Stomach smooth muscle (tissue), 2 donors: ENCODE measurements at regions not wholly inside any gene's neighbourhood (a gene's known extent, or its start where the extent isn't known, plus 50 kb on each side); places are given as distances from the start of the nearest gene placed in this dataset.

Source experiments
- H3K27ac ChIP-seq: one replicate; pipeline ENCODE4 v1.7.0; 2013; ENCODE audit warnings: mild to moderate bottlenecking, low read length, inconsistent platforms
- H3K27me3 ChIP-seq, 2 donors: one replicate each; pipeline ENCODE4 v1.7.0; 2013; ENCODE audit warnings: low read length in 2 of 2; ENCODE audit not compliant: insufficient read depth in 2 of 2, control insufficient read depth in 1 of 2
- H3K36me3 ChIP-seq, 2 donors: one replicate each; pipeline ENCODE4 v1.7.0; 2013; ENCODE audit warnings: low read length in 2 of 2; ENCODE audit not compliant: control insufficient read depth in 2 of 2, insufficient read depth in 2 of 2
- H3K4me1 ChIP-seq: one replicate; pipeline ENCODE4 v1.7.0; 2013; ENCODE audit warnings: low read length; ENCODE audit not compliant: control insufficient read depth, insufficient read depth
- H3K4me3 ChIP-seq, 2 donors: one replicate each; pipeline ENCODE4 v1.7.0; 2013; ENCODE audit warnings: low read length in 2 of 2
- H3K9ac ChIP-seq, 2 donors: one replicate each; pipeline ENCODE4 v1.7.0; 2013; ENCODE audit warnings: low read length in 2 of 2, mild to moderate bottlenecking in 1 of 2
- H3K9me3 ChIP-seq, 2 donors: one replicate each; pipeline ENCODE4 v1.7.0; 2013; ENCODE audit warnings: low read length in 2 of 2; ENCODE audit not compliant: control insufficient read depth in 2 of 2
- donor health status: healthy.
- donor health status: Pancreatic carcinoma.

DNA sequence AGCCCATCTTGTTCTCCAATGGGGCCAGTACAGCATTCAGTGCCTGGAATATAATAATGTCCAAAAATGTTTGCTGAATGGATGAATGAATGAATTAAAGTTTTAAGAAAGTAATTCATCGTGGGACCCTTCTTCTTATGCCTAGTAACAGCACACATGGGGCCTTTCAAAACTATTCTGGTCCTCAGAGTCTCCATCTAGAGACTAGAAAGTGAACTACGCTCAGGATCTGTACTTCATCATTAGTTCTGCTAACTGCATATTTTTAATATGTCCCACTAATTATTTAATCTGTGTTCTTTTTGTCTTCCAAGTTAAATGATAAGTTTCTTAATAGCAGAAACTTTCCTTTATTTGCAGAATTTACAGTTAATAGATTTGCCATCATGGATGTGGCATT is 172.5 kb downstream of the SMAD2 start:
- Histone ChIP-seq H3K27me3 (peaks cover 6 to 9% of the 10 kb centered on the region in 2 donors), H3K4me3 (no peak overlapping the region), H3K4me1 (no peaks in the 10 kb centered on the region), H3K9ac (no peak overlapping the region), H3K27ac (no peak overlapping the region), H3K36me3 (no peaks in the 10 kb centered on the region), H3K9me3 (peaks cover 2 to 3% of the 10 kb centered on the region in 2 donors)

DNA sequence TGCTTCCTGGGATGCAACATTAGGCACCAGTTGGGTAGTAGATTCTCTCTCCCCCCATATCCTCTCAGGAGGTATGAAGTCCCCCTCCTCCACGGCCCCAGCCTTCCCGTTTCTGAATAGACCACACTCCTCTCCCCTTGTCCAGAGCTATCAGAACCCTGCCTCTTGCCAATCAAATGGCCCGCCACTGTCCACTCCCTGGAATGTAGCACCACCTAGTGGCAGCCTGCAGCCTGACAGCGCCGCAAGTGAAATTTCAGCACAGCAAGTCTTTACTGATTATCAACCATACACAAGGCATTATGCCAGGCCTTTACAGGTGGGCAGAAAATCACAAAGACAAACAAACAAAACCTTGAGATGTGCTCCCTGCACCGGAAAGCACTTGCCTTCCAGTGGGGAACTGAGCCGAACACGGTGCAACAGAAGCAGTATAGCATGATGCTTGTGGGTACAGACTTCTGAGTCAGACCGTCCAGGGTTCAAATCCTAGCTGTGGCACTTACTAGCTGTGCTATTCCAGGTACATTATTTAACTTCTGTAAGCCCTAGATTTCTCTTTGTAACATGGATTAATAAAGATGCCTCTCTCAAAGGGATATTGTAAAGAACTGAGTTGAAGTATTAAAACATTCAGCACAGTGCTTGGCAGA is 174.0 kb downstream of the SMAD2 start:
- H3K4me3 ChIP-seq: no peak overlapping the region
- no peak overlapping the region for H3K9ac ChIP-seq
- no peaks in the 10 kb centered on the region for H3K36me3 ChIP-seq
- H3K27me3 ChIP-seq: peaks cover 6 to 9% of the 10 kb centered on the region in 2 donors
- H3K9me3 ChIP-seq: peaks cover 2 to 3% of the 10 kb centered on the region in 2 donors
- no peaks in the 10 kb centered on the region for H3K4me1 ChIP-seq
- no peak overlapping the region for H3K27ac ChIP-seq

DNA sequence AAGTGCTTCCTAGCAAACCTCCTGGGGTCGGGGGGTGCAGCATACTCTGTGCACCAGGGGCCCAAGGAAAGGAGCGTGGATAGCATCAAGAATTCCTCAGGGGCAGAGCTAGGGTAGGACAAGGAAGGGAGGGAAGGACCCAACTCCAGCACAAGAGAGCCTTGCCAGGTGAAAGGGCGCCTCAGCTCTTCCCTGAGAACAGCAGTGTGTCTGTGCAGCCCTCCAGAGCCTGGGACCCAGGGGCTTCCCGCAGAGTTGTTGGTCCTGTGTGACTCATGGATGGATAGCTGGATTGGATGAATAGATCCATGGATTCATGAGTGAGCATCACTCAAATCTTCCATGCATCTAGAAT is 175.4 kb downstream of the SMAD2 start:
- no peaks in the 10 kb centered on the region for H3K4me1 ChIP-seq
- H3K27me3 ChIP-seq: peaks cover 6 to 9% of the 10 kb centered on the region in 2 donors
- H3K36me3 ChIP-seq: no peaks in the 10 kb centered on the region
- H3K9me3 ChIP-seq: no peaks in the 10 kb centered on the region
- no peak overlapping the region for H3K4me3 ChIP-seq
- no peak overlapping the region for H3K27ac ChIP-seq
- H3K9ac ChIP-seq: no peak overlapping the region

DNA sequence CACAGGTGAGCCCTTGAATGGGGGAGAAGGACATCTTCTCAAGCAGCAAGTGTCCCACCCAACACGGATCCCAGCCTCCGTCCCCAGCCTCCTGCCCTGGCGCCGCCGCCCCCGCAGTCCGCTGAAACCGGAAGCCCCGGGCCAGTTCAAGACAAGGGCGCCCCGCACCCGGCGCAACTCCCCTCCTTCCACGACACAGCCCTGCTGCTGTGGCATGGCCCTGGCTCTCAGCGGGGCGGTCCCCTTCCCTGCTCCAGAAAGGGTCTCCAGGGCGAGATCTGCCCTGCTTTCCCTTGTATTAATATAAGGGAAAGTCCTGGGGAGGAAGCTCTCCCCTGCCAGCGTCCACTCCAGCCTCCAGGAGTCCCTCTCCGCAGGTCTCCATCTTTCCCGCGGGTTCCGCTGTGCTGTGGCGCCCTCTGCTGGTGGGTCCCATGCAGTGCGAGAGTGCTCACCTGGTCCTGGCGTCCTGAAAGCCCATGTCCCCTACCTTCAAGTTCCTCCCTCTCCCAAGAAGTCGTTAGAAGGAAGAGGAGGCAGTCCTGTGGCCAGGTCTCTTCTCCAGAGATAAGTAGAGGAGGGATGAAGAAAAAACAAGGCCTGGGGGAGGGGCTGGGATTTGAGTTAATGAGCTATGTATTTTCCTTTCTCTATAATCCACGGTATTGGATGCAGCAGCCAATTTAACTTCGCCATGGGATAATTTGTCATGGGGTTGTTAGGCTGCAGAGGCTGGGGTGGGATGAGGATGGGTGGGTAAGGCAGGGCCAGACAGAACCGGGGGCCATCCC is 176.0 kb downstream of the SMAD2 start:
- H3K9ac ChIP-seq: no peak overlapping the region
- no peaks in the 10 kb centered on the region for H3K36me3 ChIP-seq
- H3K27ac ChIP-seq: no peak overlapping the region
- no peaks in the 10 kb centered on the region for H3K4me1 ChIP-seq
- no peak overlapping the region for H3K4me3 ChIP-seq
- H3K9me3 ChIP-seq: no peaks in the 10 kb centered on the region
- peaks cover 6 to 9% of the 10 kb centered on the region in 2 donors for H3K27me3 ChIP-seq

DNA sequence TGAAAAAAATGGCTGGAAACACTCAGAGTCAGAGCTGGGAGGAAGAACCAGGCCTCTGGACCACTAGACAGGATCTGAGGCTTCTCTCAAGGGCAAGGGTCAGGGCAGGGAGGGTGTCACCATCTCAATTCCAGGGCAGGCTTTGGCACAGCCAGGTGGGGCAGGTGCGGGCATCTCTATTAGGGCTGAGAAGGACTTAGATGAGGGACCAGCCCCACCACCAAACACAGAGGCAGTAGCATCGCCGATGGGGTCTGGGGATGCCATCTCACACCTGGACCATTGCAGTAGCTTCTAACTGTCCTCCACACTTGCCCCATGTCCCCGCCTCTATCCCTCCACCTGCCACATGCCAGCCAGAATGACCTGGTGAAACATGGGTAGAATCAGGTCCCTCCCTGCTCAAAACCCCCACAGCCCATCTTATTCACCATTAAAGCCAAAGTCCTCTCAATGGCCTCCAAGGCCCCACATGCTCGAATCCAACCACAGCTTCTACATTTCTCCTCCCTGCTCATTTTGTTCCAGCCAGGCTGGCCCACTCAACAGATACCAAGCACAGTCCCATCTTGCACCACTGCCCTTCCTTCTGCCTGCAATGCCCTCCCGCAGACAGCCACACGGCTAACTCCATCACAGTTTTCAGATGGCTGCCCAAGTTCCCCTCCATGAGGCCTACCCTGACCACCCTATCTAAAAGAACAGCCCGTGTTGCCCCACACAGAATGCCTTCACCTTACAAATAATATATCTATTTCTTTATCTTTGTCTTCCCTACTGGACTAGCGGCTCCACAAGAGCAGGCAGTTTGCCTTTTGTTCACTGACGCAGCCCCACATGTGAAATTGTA is 177.4 kb downstream of the SMAD2 start:
- H3K36me3 ChIP-seq: no peaks in the 10 kb centered on the region
- no peak overlapping the region for H3K4me3 ChIP-seq
- no peak overlapping the region for H3K9ac ChIP-seq
- H3K27ac ChIP-seq: no peak overlapping the region
- no peaks in the 10 kb centered on the region for H3K9me3 ChIP-seq
- peaks cover 11% of the 10 kb centered on the region in 2 donors for H3K27me3 ChIP-seq
- no peaks in the 10 kb centered on the region for H3K4me1 ChIP-seq

DNA sequence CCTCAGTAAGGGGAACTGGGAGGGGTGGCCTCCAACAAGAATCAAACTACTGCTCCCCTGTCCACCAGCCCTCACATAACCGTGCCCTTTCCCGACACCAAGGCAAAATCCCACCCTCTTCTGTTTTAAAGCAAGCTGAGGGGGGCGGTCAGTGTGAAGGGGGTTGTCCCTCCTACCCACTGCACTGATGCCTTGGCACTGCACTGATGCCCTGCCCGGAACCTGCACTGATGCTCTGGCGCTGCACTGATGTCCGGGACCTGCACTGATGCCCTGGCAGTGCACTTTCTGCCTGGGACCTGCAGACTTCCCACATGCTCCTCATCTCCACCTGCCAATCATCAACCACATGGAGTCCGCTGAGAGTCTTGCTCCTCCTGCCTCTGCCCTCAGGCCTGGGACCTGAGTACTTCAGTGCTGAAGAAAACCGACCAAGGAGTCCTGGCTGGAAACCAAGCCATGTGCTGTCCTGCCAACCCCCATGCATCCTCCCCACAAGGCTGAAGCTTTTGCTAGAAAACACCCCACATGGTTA is 179.5 kb downstream of the SMAD2 start:
- H3K4me3 ChIP-seq: no peak overlapping the region
- H3K9me3 ChIP-seq: no peaks in the 10 kb centered on the region
- peaks cover 7 to 8% of the 10 kb centered on the region in 2 donors for H3K27me3 ChIP-seq
- H3K9ac ChIP-seq: no peak overlapping the region
- H3K4me1 ChIP-seq: no peaks in the 10 kb centered on the region
- H3K27ac ChIP-seq: no peak overlapping the region
- H3K36me3 ChIP-seq: no peaks in the 10 kb centered on the region

DNA sequence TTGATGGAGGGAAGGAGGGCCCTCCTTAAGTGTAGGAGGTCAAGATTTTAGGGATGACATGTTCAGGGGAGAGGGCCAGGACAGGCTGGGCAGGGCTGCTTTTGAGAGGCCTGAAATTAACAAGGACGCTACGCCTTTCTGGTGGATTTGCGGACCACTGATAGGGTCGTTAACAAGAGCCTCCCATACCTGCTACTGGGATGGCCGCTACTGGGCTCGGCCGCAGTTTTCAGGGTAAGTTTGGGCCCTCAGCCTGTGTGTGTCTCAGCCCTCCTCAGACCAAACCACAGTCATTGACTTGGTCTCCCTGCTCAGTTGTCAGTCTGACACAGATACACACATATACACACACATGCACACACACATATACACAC is 180.9 kb downstream of the SMAD2 start:
- H3K4me1 ChIP-seq: no peaks in the 10 kb centered on the region
- H3K9me3 ChIP-seq: no peaks in the 10 kb centered on the region
- H3K27ac ChIP-seq: no peak overlapping the region
- H3K4me3 ChIP-seq: no peak overlapping the region
- peaks cover 5% of the 10 kb centered on the region in 2 donors for H3K27me3 ChIP-seq
- H3K9ac ChIP-seq: peak overlapping the region in 1 of 2 donors; percentile 5
- H3K36me3 ChIP-seq: no peaks in the 10 kb centered on the region

DNA sequence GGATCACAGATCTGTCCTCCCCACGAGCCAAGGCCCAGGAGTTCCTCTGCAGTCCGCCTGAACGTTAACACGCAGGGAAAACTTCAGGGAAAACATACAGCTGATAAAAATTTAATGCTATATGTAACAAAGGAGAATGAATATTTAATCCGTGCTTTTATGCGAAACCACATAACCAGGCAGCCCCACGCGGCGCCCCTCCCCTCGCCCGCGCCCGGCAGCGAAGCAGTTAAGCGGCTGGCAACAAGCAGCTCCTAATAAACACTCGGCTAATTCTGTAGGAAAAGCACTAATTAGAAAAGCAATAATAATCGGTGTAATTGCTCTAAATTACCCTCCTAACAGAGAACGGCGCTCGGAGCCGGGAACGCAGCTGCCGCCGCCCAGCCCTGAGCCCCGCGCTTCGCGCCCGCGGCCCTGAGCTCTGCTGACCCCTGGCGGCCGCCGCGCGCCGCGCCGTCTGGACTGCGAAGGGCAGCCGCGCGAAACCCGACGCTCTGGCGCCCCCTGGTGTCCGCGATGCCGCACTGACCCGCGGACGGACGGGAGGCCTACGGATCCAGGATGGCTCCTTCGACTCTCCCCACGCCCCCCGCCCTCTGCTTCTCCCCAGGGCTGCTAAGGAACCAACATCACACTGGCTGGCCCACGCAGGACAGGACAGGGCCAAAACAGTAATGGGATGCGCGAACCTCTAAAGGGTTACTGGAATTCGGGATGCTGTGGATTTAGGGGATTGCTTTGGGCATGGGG is 181.4 kb downstream of the SMAD2 start:
- H3K27me3 ChIP-seq: peaks cover 2 to 5% of the 10 kb centered on the region in 2 donors
- no peaks in the 10 kb centered on the region for H3K36me3 ChIP-seq
- H3K9me3 ChIP-seq: no peaks in the 10 kb centered on the region
- no peaks in the 10 kb centered on the region for H3K4me1 ChIP-seq
- peak overlapping the region in 1 of 2 donors; percentile 5 for H3K9ac ChIP-seq
- no peak overlapping the region for H3K27ac ChIP-seq
- peak overlapping the region in 1 of 2 donors; percentile 66 for H3K4me3 ChIP-seq

DNA sequence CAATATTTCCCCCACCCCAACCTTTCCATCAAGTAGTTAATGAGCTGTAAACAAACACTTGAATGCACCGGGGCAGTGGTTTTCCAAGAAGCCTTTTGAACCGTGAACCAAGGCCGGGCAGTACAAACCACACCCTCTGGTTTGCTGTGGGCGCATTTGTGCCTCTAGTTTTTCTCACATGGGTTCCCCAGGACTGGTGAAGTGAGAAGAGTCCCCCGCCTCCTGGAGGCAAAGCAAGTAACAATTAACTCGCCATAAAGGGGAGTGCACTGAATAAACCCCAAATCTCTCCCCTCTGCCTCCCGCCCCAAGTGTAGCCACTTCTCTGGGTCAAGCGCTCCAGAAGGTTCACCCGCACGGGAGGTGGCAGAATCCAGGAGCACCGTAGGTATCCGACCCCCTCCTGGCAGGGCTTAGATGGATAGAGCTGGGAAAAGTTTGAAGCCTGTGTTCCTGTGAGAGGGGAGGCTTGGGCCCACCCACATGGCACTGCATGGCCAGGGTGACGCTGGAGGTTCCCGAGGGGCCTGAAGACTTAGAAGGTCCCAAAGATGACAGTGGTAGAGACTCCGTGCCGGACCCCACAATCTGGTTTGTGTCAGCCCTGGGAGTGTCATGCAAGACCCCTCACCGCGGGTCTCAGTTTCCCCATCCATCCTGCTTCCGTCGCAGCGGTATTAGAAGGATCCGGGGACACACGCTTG is 182.2 kb downstream of the SMAD2 start:
- Histone ChIP-seq H3K27me3 (peaks cover 2 to 5% of the 10 kb centered on the region in 2 donors), H3K36me3 (no peaks in the 10 kb centered on the region), H3K27ac (no peak overlapping the region), H3K9me3 (no peaks in the 10 kb centered on the region), H3K9ac (no peak overlapping the region), H3K4me1 (no peaks in the 10 kb centered on the region), H3K4me3 (peak overlapping the region in 1 of 2 donors; percentile 66)
